ENCODE measurements at regions not wholly inside any gene's neighbourhood (a gene's known extent, or its start where the extent isn't known, plus 50 kb on each side); places are given as distances from the start of the nearest gene placed in this dataset.
A peak's percentile ranks its signal among the peaks of the same experiment; 100 is the strongest.

DNA sequence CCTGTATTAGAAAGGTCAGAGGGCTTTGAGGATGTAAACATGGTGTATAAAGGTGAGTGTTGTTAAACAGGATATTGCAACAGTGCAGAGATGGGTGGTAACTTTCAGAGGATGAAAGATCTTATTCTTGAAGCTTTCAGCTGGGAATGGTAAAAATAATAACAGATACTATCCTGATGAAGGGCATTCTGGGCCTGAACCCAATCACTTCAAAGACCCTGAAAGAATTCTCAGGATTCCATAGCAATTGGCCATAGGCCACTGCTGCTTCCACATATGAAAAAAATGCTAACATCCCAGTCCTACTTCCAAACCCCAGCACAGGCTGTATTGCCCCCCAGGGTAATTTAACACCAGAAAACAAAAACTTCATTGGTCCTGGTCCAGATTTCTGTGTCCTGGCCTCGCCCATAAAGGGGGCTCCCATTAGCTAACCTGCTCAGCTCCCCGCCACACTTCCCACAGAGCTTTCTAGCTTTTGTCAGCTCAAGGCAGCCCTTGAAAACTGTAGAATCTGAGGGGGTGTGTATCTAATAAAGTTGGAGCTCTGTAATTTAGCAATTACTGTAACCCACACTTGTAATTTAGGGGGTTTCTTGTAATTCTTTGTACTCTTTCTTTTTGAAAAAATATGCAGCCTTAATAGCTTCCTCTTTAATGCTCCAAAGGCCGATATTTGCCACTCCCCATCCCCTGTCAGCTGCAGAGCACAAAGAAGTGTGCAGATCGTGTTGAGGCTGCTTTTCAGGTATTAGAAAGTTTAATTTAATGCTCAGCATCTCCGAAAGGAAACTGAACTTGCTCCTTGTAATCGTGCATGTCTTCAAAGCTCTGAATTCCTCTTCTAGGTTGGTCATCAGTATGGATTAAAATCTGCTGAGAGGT, 371.5 kb downstream of the SEC14L1 start (continued):
- TF ChIP-seq, protein P1, sequence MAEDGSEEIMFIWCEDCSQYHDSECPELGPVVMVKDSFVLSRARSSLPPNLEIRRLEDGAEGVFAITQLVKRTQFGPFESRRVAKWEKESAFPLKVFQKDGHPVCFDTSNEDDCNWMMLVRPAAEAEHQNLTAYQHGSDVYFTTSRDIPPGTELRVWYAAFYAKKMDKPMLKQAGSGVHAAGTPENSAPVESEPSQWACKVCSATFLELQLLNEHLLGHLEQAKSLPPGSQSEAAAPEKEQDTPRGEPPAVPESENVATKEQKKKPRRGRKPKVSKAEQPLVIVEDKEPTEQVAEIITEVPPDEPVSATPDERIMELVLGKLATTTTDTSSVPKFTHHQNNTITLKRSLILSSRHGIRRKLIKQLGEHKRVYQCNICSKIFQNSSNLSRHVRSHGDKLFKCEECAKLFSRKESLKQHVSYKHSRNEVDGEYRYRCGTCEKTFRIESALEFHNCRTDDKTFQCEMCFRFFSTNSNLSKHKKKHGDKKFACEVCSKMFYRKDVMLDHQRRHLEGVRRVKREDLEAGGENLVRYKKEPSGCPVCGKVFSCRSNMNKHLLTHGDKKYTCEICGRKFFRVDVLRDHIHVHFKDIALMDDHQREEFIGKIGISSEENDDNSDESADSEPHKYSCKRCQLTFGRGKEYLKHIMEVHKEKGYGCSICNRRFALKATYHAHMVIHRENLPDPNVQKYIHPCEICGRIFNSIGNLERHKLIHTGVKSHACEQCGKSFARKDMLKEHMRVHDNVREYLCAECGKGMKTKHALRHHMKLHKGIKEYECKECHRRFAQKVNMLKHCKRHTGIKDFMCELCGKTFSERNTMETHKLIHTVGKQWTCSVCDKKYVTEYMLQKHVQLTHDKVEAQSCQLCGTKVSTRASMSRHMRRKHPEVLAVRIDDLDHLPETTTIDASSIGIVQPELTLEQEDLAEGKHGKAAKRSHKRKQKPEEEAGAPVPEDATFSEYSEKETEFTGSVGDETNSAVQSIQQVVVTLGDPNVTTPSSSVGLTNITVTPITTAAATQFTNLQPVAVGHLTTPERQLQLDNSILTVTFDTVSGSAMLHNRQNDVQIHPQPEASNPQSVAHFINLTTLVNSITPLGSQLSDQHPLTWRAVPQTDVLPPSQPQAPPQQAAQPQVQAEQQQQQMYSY (CRISPR knock-in tag; IDR thresholded peaks at IDR 0.05) = no peak
- TF ChIP-seq HMG20A (CRISPR knock-in tag; IDR thresholded peaks at IDR 0.05; ENCODE audit: borderline replicate concordance) (peak; percentile 99), HMGXB4 (CRISPR knock-in tag; IDR thresholded peaks at IDR 0.05; ENCODE audit: borderline replicate concordance in 1 of 2, low read depth in 1 of 2) (0 out of 4 replicates have a peak, but pooled peaks of 1 of the 2 experiments have one; percentile 39), ISL2 (CRISPR knock-in tag; IDR thresholded peaks at IDR 0.05) (peak; percentile 98), ZUFSP (CRISPR knock-in tag; IDR thresholded peaks at IDR 0.05; ENCODE audit: borderline replicate concordance) (no peak), MAFF (IDR thresholded peaks at IDR 0.05; ENCODE audit: low read depth, low read length) (no peak), MXD1 (CRISPR knock-in tag; IDR thresholded peaks at IDR 0.05) (no peak), TOPORS (CRISPR knock-in tag; IDR thresholded peaks at IDR 0.05) (no peak), ELF1 (CRISPR knock-in tag; IDR thresholded peaks at IDR 0.05) (peak; percentile 61), HDAC1 (CRISPR knock-in tag; IDR thresholded peaks at IDR 0.05) (peak; percentile 85), HNF1A (IDR thresholded peaks at IDR 0.05; ENCODE audit: low read depth) (peak; percentile 68; the same call in 1 of the 2 replicates), HNF1A (CRISPR knock-in tag; IDR thresholded peaks at IDR 0.05; ENCODE audit: borderline replicate concordance) (peak; percentile 83; the same call in 1 of the 2 replicates), ZNF792 (CRISPR knock-in tag; IDR thresholded peaks at IDR 0.05) (peak; percentile 83; the same call in 1 of the 2 replicates)
- TF ChIP-seq, protein P2, sequence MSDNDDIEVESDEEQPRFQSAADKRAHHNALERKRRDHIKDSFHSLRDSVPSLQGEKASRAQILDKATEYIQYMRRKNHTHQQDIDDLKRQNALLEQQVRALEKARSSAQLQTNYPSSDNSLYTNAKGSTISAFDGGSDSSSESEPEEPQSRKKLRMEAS (IDR thresholded peaks at IDR 0.05) = peak; percentile 68

All from HepG2 (cell line).